ENCODE measurements at regions not wholly inside any gene's neighbourhood (a gene's known extent, or its start where the extent isn't known, plus 50 kb on each side); places are given as distances from the start of the nearest gene placed in this dataset.
A peak's percentile ranks its signal among the peaks of the same experiment; 100 is the strongest.

DNA sequence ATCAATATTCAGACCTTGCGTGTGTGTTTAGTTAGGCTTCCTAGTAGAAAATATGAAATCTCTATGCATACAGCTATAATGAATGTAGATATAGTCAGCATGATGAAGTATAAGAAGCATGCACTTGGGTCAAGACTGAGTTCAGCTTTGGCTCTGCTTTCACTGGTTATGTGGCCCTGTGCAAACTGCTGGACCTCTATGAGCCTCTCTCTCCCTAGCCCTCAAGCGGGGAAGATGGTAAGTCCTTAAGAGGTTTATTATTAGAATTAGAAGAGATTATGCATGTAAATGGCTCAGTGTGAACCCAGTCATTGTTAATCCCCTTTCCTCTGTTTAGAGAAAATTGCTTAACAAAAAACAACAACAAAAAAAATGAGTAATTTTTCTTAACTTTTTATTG, 178.8 kb upstream of the NXPH2 start:
- no peak overlapping the region for H3K4me3 ChIP-seq
- TF ChIP-seq, protein P1, sequence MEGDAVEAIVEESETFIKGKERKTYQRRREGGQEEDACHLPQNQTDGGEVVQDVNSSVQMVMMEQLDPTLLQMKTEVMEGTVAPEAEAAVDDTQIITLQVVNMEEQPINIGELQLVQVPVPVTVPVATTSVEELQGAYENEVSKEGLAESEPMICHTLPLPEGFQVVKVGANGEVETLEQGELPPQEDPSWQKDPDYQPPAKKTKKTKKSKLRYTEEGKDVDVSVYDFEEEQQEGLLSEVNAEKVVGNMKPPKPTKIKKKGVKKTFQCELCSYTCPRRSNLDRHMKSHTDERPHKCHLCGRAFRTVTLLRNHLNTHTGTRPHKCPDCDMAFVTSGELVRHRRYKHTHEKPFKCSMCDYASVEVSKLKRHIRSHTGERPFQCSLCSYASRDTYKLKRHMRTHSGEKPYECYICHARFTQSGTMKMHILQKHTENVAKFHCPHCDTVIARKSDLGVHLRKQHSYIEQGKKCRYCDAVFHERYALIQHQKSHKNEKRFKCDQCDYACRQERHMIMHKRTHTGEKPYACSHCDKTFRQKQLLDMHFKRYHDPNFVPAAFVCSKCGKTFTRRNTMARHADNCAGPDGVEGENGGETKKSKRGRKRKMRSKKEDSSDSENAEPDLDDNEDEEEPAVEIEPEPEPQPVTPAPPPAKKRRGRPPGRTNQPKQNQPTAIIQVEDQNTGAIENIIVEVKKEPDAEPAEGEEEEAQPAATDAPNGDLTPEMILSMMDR (IDR thresholded peaks at IDR 0.05) = no peak
- DNase-seq (no peak), ATAC-seq (no peak)
- H3K9me3 ChIP-seq = no peaks in the 10 kb centered on the region
- 83 to 93% (median 91%) methylated on average over 2 of the region's 2 CpGs for WGBS, 3 donors
- no peaks in the 10 kb centered on the region for H3K27me3 ChIP-seq (ENCODE audit: insufficient read depth in 3 of 3, low read length in 2 of 3)
- H3K36me3 ChIP-seq (ENCODE audit: insufficient read depth in 1 of 2, low read depth in 1 of 2) = no peaks in the 10 kb centered on the region
- intact Hi-C loops (cut with DNase I) = no loop called here
- no peaks in the 10 kb centered on the region for H3K4me1 ChIP-seq
- H3K27ac ChIP-seq = no peak overlapping the region

DNA sequence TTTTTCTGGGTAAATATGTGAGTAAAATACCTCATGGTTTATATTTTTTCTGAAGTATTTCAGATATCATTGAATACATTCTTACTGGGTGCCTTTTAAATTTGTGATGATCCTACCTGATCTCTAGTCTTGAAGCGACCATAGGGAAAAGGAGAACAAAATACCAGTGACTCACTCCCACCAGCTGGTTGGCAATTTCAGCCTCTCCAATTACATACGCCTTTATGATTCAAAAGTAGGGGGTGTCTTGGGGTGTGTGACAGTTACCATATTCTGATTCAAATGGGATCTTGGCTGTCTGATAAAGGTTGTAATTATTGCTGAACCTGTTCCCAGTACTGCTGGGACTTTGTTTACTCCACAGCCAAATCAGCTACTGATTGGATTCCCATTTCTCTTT, 175.9 kb upstream of the NXPH2 start:
- no peaks in the 10 kb centered on the region for H3K9me3 ChIP-seq
- no peak overlapping the region for H3K4me3 ChIP-seq
- no peaks in the 10 kb centered on the region for H3K36me3 ChIP-seq (ENCODE audit: insufficient read depth in 1 of 2, low read depth in 1 of 2)
- ATAC-seq (no peak), DNase-seq (no peak)
- TF ChIP-seq, protein P1 (IDR thresholded peaks at IDR 0.05) = no peak
- no peaks in the 10 kb centered on the region for H3K27me3 ChIP-seq (ENCODE audit: insufficient read depth in 3 of 3, low read length in 2 of 3)
- intact Hi-C loops (cut with DNase I) = no loop called here
- 34 to 60% (median 35%) methylated on average over 2 of the region's 2 CpGs for WGBS, 3 donors
- no peaks in the 10 kb centered on the region for H3K4me1 ChIP-seq
- H3K27ac ChIP-seq = no peak overlapping the region

DNA sequence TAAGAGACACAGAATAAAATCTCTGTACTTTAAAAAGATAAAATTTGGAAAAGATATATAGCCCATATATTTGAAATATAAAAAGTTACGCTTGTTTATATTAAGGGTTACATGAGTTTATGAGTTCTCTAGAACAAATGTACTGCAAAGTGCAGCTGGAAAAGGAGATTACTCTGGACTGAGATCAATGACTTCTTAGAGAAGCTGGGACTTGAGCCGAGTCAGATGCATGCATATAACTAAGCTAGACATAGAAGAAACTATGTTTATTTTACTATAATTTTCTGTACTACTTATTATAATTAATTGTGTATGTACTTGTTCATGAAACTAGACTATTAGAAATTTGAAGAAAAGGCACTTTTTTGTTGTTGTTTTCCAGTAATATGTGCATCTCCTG, 170.3 kb upstream of the NXPH2 start:
- DNase-seq (no peak), ATAC-seq (no peak)
- Histone ChIP-seq H3K4me3 (no peak overlapping the region), H3K9me3 (no peaks in the 10 kb centered on the region), H3K27ac (no peak overlapping the region), H3K36me3 (ENCODE audit: insufficient read depth in 1 of 2, low read depth in 1 of 2) (no peaks in the 10 kb centered on the region), H3K27me3 (ENCODE audit: insufficient read depth in 3 of 3, low read length in 2 of 3) (no peaks in the 10 kb centered on the region), H3K4me1 (no peaks in the 10 kb centered on the region)
- 69 to 78% (median 76%) methylated on average over 2 of the region's 2 CpGs for WGBS, 3 donors
- TF ChIP-seq, protein P1 (IDR thresholded peaks at IDR 0.05) = no peak
- intact Hi-C loops (cut with DNase I) = no loop called here

DNA sequence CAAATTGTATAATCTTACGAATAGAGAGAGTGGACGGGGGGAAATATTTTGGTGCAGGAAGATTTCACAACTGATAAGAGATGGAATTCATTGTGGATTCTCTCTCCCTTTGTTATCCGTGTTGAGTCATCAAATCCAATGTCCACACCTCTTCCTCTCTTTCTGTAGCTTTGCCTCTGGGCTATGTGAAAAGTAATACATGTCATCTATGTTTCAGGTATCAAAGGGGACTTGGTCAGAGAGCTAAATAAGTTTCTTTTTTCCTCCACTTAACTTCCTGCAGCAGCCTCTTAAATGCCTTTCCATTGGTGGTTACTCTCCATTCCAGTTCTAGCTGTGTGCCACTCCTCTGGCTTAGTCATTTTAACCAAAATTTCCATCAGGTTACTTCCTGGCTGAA, 169.3 kb upstream of the NXPH2 start:
- 75 to 77% (median 75%) methylated on average over 3 of the region's 3 CpGs for WGBS, 3 donors
- Histone ChIP-seq H3K4me1 (no peaks in the 10 kb centered on the region), H3K9me3 (no peaks in the 10 kb centered on the region), H3K36me3 (ENCODE audit: insufficient read depth in 1 of 2, low read depth in 1 of 2) (no peaks in the 10 kb centered on the region), H3K27me3 (ENCODE audit: insufficient read depth in 3 of 3, low read length in 2 of 3) (no peaks in the 10 kb centered on the region), H3K27ac (no peak overlapping the region), H3K4me3 (no peak overlapping the region)
- no peak for DNase-seq
- TF ChIP-seq, protein P1 (IDR thresholded peaks at IDR 0.05) = no peak
- intact Hi-C loops (cut with DNase I) = no loop called here
- no peak for ATAC-seq

DNA sequence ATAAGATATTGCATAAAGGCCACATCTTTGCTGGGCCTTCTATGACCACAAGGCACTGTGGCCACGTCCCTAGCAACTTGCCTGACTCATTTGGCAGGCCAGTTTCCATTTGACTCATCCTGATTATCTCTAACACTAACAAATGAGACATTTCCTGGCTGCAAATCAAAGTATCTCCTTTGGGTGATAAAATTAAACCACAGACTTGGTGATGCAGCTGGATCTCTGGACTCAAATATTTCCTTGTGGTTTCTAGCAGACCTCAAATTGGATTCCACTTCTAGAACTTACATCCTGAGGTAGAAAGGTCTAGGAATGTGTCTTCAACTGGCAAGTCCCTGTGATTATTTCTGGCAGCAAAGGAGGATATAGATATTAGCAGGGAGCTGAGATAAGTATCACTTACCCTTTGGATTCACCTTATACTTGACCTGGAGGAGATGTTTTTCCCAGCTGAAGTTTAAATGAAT, 167.9 kb upstream of the NXPH2 start:
- intact Hi-C loops (cut with DNase I) = no loop called here
- ATAC-seq = peak in 1 of 4 donors; percentile 33
- Histone ChIP-seq H3K4me3 (no peak overlapping the region), H3K36me3 (ENCODE audit: insufficient read depth in 1 of 2, low read depth in 1 of 2) (no peaks in the 10 kb centered on the region), H3K9me3 (no peaks in the 10 kb centered on the region), H3K4me1 (no peaks in the 10 kb centered on the region), H3K27ac (no peak overlapping the region), H3K27me3 (ENCODE audit: insufficient read depth in 3 of 3, low read length in 2 of 3) (no peaks in the 10 kb centered on the region)
- DNase-seq = no peak
- WGBS, 3 donors = 0 to 11% (median 0%) methylated on average over 1 of the region's 1 CpG
- TF ChIP-seq, protein P1 (IDR thresholded peaks at IDR 0.05) = no peak

All from psoas muscle (tissue), 7 donors.